Epithelial cell of prostate (primary cell): ENCODE measurements at regions not wholly inside any gene's neighbourhood (a gene's known extent, or its start where the extent isn't known, plus 50 kb on each side); places are given as distances from the start of the nearest gene placed in this dataset.

Experiments
- DNase-seq: peaks from one replicate; pipeline ENCODE4 v3.0.0-alpha.2; 2011; ENCODE audit warnings: low read depth, low spot score
- H3K27ac ChIP-seq: fragments of 450-650 bp; 2 replicates; pipeline ENCODE4 v1.5.1; 2017; ENCODE audit warnings: mild to moderate bottlenecking

DNA sequence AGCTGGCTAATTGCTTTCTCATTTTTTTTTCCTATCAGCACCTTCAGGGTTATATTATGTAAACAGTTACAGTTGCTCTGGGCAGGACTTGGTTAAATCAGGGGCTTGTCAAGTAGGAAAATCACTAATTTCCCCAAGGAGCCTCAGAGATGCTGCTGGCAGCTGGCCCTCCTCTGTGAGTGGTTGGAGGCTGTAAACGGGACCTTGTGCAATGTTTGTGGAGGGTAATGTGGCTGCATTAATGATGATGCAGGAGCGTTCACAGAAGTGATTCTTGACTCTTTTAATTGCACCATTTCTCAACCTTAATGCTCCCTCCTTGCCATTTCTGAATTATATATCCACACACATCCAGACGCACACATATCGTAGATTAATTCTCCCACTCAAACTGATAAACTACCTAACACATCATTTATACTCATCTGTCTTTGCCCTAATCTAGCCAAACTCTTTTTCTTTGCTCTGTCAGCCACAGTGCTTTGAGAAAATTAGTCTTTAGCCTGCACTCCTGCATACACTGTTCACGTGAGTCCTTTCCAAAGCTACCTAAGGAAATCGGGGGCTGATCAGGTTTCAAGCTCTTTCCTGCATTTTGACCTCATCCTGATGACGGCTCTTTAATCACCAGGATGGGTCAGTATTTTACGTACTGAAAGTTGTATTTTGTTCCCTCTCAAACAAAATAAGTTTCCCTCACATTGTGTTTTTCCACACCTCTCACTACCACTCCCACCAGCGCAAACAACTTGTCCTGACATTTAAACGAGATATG is 154.4 kb upstream of the PIRT start:
- H3K27ac ChIP-seq = no peak overlapping the region
- no peak for DNase-seq

DNA sequence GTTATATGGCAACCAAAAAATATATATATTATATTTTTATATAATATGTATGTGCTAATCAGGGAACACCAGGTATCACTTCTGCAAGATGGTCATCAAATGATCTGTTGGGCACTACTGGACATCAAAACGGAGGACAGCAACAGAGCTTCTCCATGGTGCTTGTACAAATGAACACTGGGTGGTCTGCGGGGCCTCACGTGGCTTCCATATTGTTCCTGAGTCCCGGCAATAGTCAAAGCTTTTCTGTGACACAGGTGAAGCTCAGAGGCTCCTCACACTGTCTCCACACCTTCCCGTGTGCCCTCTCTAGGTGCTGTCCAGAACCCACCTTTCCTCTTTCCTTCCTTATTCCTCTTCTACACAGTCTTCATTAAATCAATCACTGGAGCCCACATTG is 149.9 kb upstream of the PIRT start:
- DNase-seq = no peak
- H3K27ac ChIP-seq = no peak overlapping the region

DNA sequence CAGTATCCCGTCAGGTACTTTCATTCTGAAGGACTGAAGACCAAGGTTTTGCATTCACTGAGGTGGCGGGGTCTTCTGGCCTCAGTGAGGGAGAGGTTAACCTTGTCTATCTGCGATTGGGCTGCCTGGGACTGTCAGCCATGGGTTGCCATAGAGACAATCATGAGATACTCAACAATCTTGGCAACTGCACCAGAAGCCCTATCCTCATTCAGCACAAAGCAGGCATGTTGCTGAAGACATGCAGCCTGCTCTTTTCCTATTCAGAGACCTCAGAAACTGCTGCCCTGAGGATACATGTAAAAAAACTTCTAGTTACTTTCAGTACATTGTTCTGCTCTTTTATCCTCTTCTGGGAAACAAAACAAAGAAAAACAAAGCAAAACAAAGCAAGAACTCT is 146.3 kb upstream of the PIRT start:
- DNase-seq = no peak
- H3K27ac ChIP-seq = no peak overlapping the region

DNA sequence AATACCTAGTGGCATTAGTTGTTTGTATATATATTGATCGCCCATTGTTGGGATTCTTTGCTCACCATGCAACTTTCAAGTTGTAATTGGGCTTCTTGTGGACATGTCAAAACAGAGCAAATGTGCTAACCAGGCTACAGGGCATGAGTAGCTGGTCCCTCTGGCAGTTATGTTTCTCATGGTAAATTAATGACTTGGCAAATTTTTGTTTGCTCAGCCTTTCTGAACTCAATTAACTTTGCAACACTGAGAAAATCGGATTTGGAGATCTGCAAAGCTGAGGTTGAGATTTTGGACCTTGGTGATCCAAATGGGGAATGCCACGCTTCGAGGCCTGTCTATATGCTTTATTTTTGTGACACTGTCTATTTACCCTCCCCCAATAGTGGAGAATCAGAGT is 138.5 kb upstream of the PIRT start:
- no peak overlapping the region for H3K27ac ChIP-seq
- DNase-seq = no peak

DNA sequence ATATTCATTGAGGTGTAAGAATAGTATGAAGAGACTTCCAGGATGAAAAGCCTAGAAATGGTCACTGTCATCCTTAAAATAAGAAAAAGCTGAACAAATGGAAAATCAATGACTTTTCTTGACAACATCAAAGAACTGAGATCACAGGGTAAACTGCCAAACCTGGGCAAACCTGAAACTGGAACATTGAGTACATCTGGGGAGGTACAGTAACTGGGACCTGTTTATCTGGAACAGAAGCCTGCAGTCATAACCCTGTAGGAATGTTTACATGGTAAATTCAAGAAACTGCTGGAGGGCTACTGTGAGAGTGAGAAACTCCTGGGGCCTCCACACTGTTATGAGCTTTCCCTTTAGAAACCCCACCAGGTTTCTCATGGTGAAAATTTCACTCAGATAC is 130.1 kb upstream of the PIRT start:
- H3K27ac ChIP-seq = no peak overlapping the region
- DNase-seq = no peak

DNA sequence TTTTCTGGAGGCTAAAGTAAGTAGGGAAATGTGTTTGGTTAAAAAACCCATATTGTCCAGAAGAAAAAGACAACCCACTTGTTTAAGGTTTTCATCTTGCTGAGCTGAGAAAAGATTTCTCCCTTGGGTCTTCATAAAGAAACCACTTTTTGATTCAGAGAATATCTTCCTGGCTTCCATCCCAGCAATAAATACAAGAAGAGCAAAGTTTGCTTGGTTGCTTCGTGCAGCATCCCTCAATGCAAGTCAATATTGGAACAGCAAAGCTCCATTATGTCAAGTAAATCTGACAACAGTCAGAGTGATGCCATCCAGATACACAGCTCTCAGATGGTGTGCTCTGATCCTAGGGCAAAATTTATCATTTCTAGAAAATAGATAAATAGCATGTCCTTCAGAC is 118.9 kb upstream of the PIRT start:
- no peak overlapping the region for H3K27ac ChIP-seq
- DNase-seq = no peak

DNA sequence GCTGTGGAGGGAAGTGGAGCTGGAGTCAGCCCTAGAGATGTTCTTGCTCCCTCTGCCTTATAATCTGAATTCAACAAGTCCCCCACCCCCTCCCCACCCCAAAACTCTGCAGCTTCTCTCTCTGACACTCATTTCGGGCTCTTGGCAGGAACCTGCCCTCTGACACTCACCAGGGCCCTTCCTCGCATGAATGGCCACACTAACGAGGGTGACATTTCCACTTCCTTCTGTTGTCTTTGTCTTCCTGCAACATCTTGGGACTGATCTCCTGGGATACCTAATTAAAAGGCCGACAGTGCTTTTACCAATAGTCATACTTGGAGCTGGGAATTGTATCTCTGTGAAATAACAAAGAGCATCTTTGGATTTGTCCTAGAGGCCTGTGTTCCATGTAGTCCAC is 106.9 kb upstream of the PIRT start:
- H3K27ac ChIP-seq = no peak overlapping the region
- no peak for DNase-seq

DNA sequence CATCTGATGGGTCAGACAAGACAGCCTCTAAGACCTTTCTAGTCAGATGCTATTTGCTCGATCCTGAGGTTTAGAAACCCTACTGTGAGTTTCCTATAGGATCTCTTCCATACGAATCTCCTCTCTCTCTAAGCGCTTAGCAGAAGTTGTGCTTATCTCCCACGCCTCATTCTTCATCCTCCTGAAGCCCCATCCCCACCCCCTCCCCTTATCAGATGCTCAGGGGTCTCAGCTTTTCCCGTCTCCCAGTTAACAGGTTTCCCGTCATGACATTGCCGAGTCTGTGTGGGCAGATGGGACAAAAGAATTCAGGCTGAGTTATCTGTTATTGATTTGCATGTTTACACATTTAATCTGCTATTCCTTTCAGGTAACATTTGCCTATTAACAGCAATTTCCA is 99.0 kb upstream of the PIRT start:
- no peak overlapping the region for H3K27ac ChIP-seq
- no peak for DNase-seq

DNA sequence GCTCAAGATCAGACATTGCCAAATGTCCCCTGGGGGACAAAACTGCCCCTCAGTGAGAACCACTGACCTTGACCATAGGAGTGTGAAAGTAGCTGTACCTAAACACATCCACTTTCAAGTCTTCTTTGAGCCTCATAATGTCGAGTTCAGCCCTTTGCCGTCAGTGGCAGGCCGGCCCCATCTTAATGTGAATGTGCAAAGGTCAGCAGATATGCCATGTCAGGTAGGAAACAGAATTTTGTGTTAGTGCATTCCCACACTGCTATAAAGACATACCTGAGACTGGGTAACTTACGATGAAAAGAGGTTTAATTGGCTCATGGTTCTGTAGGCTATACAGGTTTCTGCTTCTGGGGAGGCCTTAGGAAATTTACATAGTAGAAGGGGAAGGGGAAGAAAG is 95.1 kb upstream of the PIRT start:
- no peak for DNase-seq
- H3K27ac ChIP-seq = no peak overlapping the region

DNA sequence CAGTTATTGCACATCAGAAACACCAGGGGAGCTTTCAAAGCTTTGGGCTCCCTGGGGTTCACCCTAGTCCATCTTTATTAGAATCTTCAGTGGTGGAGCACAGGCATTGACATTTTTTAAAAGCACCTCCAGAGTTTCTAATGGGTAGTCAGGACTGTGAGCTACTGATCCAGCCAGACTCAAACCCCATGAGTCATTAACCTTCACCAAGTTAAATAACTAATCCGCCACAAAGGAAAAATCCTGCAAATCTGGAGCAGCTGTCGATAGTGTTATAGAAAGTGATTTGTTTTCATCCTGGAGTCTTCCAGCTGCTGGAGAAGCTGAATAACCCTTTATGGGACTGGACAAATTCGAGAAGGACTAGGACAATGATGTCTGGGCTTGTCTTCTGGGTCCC is 93.2 kb upstream of the PIRT start:
- DNase-seq = no peak
- H3K27ac ChIP-seq = no peak overlapping the region

DNA sequence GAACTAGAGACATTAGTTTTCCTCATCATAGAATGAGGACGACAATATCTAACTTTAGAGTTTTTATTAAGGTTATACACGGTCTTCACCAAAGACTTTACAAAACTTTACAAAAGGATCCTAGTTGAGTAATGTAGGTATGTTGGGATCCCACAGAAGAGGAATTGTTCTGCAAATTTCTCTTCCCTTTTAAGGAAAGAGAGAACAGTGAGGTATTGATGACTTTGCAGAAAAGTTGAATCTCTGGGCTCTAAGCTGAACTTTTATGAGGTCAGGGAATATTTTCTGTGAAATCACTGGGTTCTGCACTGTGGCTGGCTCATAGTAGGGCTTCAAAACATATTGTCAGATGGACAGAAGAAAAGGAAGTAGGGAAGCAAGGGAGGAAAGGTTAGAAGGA is 89.8 kb upstream of the PIRT start:
- H3K27ac ChIP-seq = no peak overlapping the region
- no peak for DNase-seq

DNA sequence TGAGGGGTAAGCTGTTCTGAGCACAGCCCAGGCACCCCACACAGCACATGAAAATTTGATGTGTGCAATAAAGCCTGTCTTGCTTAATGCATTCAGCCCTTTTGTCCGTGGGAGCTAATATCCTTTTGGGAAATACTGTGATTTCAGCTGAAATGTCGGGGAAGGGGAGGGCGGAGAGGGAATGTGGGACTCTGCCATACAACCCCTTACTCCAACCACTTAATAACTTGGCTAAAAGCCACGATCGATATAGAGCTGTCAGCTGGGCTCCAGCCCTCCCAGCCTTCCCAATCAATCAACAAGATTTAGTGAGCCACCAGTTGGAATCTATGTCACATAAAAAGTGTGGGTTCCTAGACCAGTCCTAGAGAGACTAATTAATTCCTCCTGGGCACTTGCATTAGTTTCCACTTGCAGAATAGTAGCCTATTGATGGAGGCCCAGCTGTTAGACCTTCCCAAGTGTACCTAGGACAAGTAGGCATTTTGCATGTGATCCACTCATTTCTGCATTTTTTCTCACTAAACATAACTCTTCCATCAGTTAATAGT is 82.7 kb upstream of the PIRT start:
- no peak for DNase-seq

DNA sequence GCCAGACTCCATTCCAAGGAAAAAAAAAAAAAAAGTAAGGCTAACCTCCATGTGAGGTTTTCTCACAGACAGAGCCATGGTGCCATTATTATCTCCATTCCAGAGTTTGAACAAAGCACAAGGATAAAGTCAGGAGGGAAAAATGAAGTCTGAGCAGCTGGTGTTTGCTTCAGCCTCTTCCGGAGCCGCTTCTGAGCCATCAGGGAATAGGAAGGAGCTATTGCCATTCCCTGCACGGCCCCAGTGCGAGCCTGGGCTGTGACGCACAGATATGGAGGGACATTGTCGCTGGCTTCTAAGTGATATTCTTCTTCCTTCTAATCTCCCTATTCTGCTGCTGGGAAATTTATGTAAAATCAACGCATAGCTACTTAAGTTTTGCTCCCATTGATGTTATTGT is 69.5 kb upstream of the PIRT start:
- H3K27ac ChIP-seq = no peak overlapping the region
- DNase-seq = no peak

More for the DNA sequence above, 82.7 kb upstream of the PIRT start:
- no peak overlapping the region for H3K27ac ChIP-seq

DNA sequence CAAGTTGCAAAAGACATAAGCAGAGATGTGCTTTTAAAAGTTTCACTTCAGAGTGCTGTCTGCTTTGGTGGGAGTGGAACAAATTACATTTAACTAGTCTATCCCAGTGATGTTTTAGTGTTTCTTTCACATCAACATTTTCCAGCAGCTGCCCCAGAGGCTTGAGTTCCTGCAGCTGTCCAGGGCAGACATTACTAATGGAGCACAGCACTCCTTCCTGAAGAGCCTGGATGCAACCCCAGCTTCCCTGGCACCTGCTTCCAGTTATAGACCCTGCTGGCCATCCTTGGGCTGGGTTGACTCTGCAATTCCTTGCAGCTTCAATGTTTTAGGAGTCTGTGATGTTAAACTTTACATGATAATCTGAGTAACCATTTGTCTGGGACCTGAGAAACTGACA is 61.4 kb upstream of the PIRT start:
- DNase-seq = no peak
- no peak overlapping the region for H3K27ac ChIP-seq

DNA sequence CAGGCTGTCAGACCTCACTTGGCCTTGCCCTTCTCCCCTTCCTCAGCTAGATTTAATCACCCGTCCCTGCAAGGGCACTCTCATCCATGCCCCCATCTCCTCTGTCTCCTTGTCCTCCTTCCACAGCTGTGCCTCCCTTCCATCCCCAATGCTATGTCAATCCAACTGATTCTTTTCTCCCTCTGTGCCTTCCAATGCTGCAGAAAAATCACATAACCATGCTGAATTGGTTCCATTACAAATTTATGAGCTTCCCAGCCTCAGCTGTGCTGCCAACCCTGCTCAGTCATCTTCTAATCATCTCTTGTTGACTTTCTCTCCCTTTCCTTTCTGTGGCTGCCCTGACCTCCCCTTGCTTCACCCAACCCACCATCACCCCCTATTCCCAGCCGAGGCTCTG is 56.3 kb upstream of the PIRT start:
- no peak for DNase-seq

DNA sequence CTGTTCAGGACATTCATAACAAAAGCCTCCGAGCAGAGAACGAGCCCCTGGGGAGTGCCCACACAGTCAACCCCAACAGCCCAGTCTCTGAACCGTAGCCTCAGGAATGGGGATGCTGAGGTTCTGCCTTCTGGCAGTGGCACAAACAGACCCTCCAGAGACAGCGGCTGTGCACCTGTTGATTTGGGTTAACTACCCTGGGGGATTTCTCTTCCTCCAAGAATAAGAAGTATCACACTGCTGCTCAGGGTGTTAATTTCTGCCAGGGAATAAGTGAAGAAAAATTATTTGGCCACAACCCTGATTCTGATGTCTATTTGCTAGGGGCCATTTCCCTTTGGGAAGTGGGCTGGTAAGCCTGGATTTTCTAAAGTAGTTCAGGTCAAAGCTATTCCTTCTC is 51.0 kb upstream of the PIRT start:
- no peak for DNase-seq

More for the DNA sequence above, 56.3 kb upstream of the PIRT start:
- H3K27ac ChIP-seq = no peak overlapping the region

More for the DNA sequence above, 51.0 kb upstream of the PIRT start:
- H3K27ac ChIP-seq = no peak overlapping the region
